Activated CD8-positive, alpha-beta T cell treated with anti-CD3 and anti-CD28 coated beads for 36 hours (primary cell): ENCODE measurements at regions not wholly inside any gene's neighbourhood (a gene's known extent, or its start where the extent isn't known, plus 50 kb on each side); places are given as distances from the start of the nearest gene placed in this dataset.

Experiments used
- ATAC-seq: fragments of 200-7000 bp; cut with Tn5 transposase; one replicate; pipeline ENCODE4 v1.10.0; 2021; ENCODE audit warnings: mild to moderate bottlenecking, moderate library complexity
- CTCF ChIA-PET: fragments of 350-600 bp; sonication (Branson Sonifier 250); formaldehyde crosslinking; loops from one replicate; lab custom pipeline; 2021; ENCODE audit warnings: antibody characterized with exemption; lab: Charles Lee
- POLR2A ChIA-PET: fragments of 350-600 bp; sonication (Branson Sonifier 250); formaldehyde crosslinking; loops from one replicate; lab custom pipeline; 2021; ENCODE audit warnings: antibody characterized with exemption; lab: Charles Lee
- DNase-seq: peaks from one replicate; pipeline ENCODE4 v3.0.0-alpha.2; 2020
- H3K27ac Mint-ChIP-seq: one replicate; pipeline ENCODE4 v1.8.0; 2021; ENCODE audit warnings: mild to moderate bottlenecking, mixed read lengths
- H3K27me3 Mint-ChIP-seq: one replicate; pipeline ENCODE4 v1.8.0; 2021; ENCODE audit warnings: mixed read lengths
- H3K36me3 Mint-ChIP-seq: one replicate; pipeline ENCODE4 v1.8.0; 2021; ENCODE audit warnings: low read depth, mixed read lengths
- H3K4me1 Mint-ChIP-seq: one replicate; pipeline ENCODE4 v1.8.0; 2021; ENCODE audit warnings: low read depth, mixed read lengths
- H3K4me3 Mint-ChIP-seq: one replicate; pipeline ENCODE4 v1.8.0; 2021; ENCODE audit warnings: mild to moderate bottlenecking, moderate library complexity, mixed read lengths
- H3K9me3 Mint-ChIP-seq: one replicate; pipeline ENCODE4 v1.8.0; 2021; ENCODE audit warnings: mixed read lengths
- CTCF ChIP-seq: fragments of 200-600 bp; IDR thresholded peaks from one replicate; pipeline ENCODE4 v1.8.0; 2022; ENCODE audit warnings: antibody characterized with exemption, mild to moderate bottlenecking
- intact Hi-C: fragments of 100-400 bp; cut with micrococcal nuclease; formaldehyde crosslinking; loops from one replicate; pipeline ENCODE4 v1.10.0; 2022

DNA sequence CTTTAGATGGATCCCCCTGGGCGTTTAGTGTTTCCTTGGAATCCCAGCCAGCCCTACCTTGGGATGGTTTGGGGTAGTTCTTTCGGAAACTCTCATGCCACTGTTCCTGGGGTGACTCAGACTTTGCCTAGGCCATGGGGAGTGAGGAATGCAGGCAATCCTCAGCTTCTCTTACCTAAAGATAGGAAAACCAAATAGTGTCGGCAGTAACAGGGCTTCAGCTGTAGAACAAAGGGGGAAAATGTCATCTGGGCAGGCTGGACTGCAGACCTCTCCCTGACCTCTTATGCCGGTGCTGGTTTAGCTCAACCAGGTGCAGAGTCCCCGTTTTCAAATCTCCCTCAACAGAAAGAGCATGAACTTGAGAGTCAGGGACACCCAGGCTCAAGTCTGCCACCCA, 252.1 kb downstream of the TSN start:
- TF ChIP-seq CTCF = no peak
- no peak for DNase-seq
- no peaks in the 10 kb centered on the region for H3K27me3 Mint-ChIP-seq
- H3K4me3 Mint-ChIP-seq = no peak overlapping the region
- no peaks in the 10 kb centered on the region for H3K4me1 Mint-ChIP-seq
- H3K9me3 Mint-ChIP-seq = no peaks in the 10 kb centered on the region
- intact Hi-C loops = no loop called here
- no peak overlapping the region for H3K27ac Mint-ChIP-seq
- no peaks in the 10 kb centered on the region for H3K36me3 Mint-ChIP-seq
- CTCF ChIA-PET = no interaction called here
- ATAC-seq = no peak
- POLR2A ChIA-PET = no interaction called here

GRCh38 chr2:122009561-122009960, 254.1 kb downstream of the TSN start:
- Mint-ChIP-seq H3K27me3 (no peaks in the 10 kb centered on the region), H3K27ac (no peak overlapping the region), H3K4me3 (no peak overlapping the region), H3K9me3 (no peaks in the 10 kb centered on the region), H3K36me3 (no peaks in the 10 kb centered on the region), H3K4me1 (no peaks in the 10 kb centered on the region)
- POLR2A ChIA-PET = no interaction called here
- CTCF ChIA-PET = no interaction called here
- ATAC-seq (no peak), DNase-seq (no peak)
- no peak for TF ChIP-seq CTCF
- intact Hi-C loops = no loop called here

DNA sequence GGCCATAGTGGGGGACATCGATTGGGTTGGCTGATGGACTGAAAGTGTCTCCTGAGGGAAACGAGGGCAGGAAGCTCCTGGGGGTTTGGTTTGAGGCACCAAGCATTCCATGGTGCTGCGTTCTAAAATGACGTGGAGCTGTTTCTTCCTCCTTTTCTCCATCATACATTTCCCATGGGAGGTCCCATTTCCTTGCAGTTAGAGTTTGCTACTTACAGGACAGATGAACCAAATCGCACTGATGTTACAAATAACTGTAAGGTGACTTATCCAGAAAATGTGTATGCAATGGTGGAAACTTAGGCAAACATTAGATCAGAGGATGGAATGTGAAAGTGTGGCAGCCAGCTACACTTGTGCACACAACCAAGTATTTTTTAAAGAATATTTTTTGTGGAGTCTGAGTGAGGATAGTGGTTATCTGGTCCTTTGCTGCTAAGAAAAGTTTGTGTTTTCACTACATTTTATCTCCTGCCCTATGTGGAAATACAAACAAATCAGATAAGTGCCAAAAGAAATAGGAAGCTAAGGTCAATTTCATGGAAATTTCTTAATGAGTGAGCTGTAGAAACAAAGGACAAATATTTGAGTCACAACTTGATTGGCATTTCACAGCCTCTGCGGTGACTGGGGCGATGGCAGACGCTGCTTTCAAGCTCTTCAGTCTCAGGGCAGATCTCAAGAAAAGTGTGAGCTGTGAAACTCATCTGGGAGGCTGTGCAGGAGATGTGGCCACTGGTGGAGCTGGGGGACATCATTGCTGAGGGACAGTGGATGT, 256.2 kb downstream of the TSN start:
- no peak overlapping the region for H3K4me3 Mint-ChIP-seq
- ChIA-PET CTCF (interaction anchor here (0.6 to 1.0 kb wide), 2 partner anchors 53 to 93 kb away, joined by 3 read pairs; no protein-coding TSS in a partner anchor), POLR2A (no interaction called here)
- H3K9me3 Mint-ChIP-seq = no peaks in the 10 kb centered on the region
- ATAC-seq (no peak), DNase-seq (no peak)
- TF ChIP-seq CTCF = no peak
- no peak overlapping the region for H3K27ac Mint-ChIP-seq
- no peaks in the 10 kb centered on the region for H3K36me3 Mint-ChIP-seq
- no peaks in the 10 kb centered on the region for H3K4me1 Mint-ChIP-seq
- H3K27me3 Mint-ChIP-seq = no peaks in the 10 kb centered on the region
- intact Hi-C loops = no loop called here

GRCh38 chr2:122018736-122019135, 263.3 kb downstream of the TSN start:
- ChIA-PET CTCF (no interaction called here), POLR2A (no interaction called here)
- Mint-ChIP-seq H3K27ac (no peak overlapping the region), H3K9me3 (no peaks in the 10 kb centered on the region), H3K4me3 (no peak overlapping the region), H3K36me3 (no peaks in the 10 kb centered on the region), H3K27me3 (peaks cover 3% of the 10 kb centered on the region), H3K4me1 (no peaks in the 10 kb centered on the region)
- intact Hi-C loops = no loop called here
- TF ChIP-seq CTCF = no peak
- no peak for ATAC-seq
- DNase-seq = no peak

DNA sequence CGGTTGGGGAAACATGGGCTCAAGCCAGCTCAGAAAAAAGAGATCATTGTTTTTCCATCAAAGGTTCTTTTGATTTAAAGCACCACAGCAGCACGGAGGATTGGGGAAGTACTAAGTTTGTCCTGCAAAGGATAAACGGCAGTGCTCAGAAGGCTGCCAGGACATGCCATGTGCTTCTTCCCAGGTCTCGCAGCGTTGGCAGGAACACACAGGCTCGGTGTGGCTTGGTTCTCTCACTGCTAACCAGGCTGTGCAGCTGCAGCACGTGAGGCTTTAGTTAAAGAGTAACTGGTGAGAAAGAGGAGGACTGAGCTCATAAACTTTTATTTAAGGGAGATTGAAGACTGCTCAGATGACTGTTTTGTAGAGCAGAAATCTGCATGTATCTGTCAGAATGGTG, 264.3 kb downstream of the TSN start:
- no peaks in the 10 kb centered on the region for H3K4me1 Mint-ChIP-seq
- peaks cover 3% of the 10 kb centered on the region for H3K27me3 Mint-ChIP-seq
- H3K9me3 Mint-ChIP-seq = no peaks in the 10 kb centered on the region
- CTCF ChIA-PET = no interaction called here
- POLR2A ChIA-PET = no interaction called here
- no peaks in the 10 kb centered on the region for H3K36me3 Mint-ChIP-seq
- no peak for TF ChIP-seq CTCF
- no peak overlapping the region for H3K4me3 Mint-ChIP-seq
- intact Hi-C loops = no loop called here
- no peak for DNase-seq
- H3K27ac Mint-ChIP-seq = no peak overlapping the region
- ATAC-seq = no peak
